Natural killer cell treated with Interleukin-12 subunit alpha and Interleukin-12 subunit beta and Interleukin-15 and Interleukin-18, amount 100 ng/mL, for 72 hours (primary cell): ENCODE measurements at regions not wholly inside any gene's neighbourhood (a gene's known extent, or its start where the extent isn't known, plus 50 kb on each side); places are given as distances from the start of the nearest gene placed in this dataset.

Experiments used
- ATAC-seq, 2 donors: fragments of 150-1000 bp; cut with Tn5 transposase in 1 of 2; sonication (Bioruptor Pico), chemical (Tn5 transposase) in 1 of 2; 2 replicates each; pipeline ENCODE4 v1.10.0; 2021
- DNase-seq: peaks from one replicate; pipeline ENCODE4 v3.0.0; 2022; ENCODE audit warnings: low spot score
- H3K27ac Mint-ChIP-seq, 2 donors: 1 replicate in 1 of 2; 2 replicates in 1 of 2; pipeline ENCODE4 v1.8.0; 2022; ENCODE audit warnings: mixed read lengths in 2 of 2, mild to moderate bottlenecking in 1 of 2, moderate library complexity in 1 of 2
- H3K27me3 Mint-ChIP-seq, 2 donors: 1 replicate in 1 of 2; 2 replicates in 1 of 2; pipeline ENCODE4 v1.8.0; 2022; ENCODE audit warnings: mixed read lengths in 2 of 2
- H3K36me3 Mint-ChIP-seq: one replicate; pipeline ENCODE4 v1.8.0; 2022; ENCODE audit warnings: mixed read lengths
- H3K4me1 Mint-ChIP-seq, 2 donors: 1 replicate in 1 of 2; 2 replicates in 1 of 2; pipeline ENCODE4 v1.8.0; 2022; ENCODE audit warnings: low read depth in 2 of 2, mixed read lengths in 2 of 2, mild to moderate bottlenecking in 1 of 2
- H3K4me3 Mint-ChIP-seq: one replicate; pipeline ENCODE4 v1.8.0; 2022; ENCODE audit warnings: mixed read lengths
- H3K9me3 Mint-ChIP-seq: 2 replicates; pipeline ENCODE4 v1.8.0; 2022; ENCODE audit warnings: mixed read lengths

GRCh38 chr10:108822026-108822425, 1101.3 kb downstream of the XPNPEP1 start:
- Mint-ChIP-seq H3K9me3 (peaks cover 8% of the 10 kb centered on the region), H3K27me3 (no peaks in the 10 kb centered on the region), H3K27ac (no peak overlapping the region), H3K4me3 (no peak overlapping the region), H3K36me3 (peaks cover 4% of the 10 kb centered on the region), H3K4me1 (no peaks in the 10 kb centered on the region)
- ATAC-seq (no peak), DNase-seq (no peak)

- H3K36me3 Mint-ChIP-seq = no peaks in the 10 kb centered on the region
- no peak for DNase-seq
- peaks cover 15% of the 10 kb centered on the region for H3K9me3 Mint-ChIP-seq
- ATAC-seq = no peak
- H3K4me3 Mint-ChIP-seq = no peak overlapping the region
- no peak overlapping the region for H3K27ac Mint-ChIP-seq
- H3K27me3 Mint-ChIP-seq = no peaks in the 10 kb centered on the region
- H3K4me1 Mint-ChIP-seq = no peaks in the 10 kb centered on the region
These were observed 1104.0 kb downstream of the XPNPEP1 start for GRCh38 chr10:108819302-108819701.

- no peak for DNase-seq
- Mint-ChIP-seq H3K27ac (no peak overlapping the region), H3K27me3 (no peaks in the 10 kb centered on the region), H3K4me3 (no peak overlapping the region), H3K4me1 (no peaks in the 10 kb centered on the region), H3K9me3 (peaks cover 18% of the 10 kb centered on the region), H3K36me3 (no peaks in the 10 kb centered on the region)
- no peak for ATAC-seq
These were observed 1105.7 kb downstream of the XPNPEP1 start for GRCh38 chr10:108817584-108817983.

- no peak overlapping the region for H3K4me3 Mint-ChIP-seq
- ATAC-seq (no peak), DNase-seq (no peak)
- no peaks in the 10 kb centered on the region for H3K4me1 Mint-ChIP-seq
- no peaks in the 10 kb centered on the region for H3K27me3 Mint-ChIP-seq
- peaks cover under 1% of the 10 kb centered on the region for H3K36me3 Mint-ChIP-seq
- H3K27ac Mint-ChIP-seq = no peak overlapping the region
- H3K9me3 Mint-ChIP-seq = peaks cover 17% of the 10 kb centered on the region
These were observed 1106.2 kb downstream of the XPNPEP1 start for GRCh38 chr10:108817135-108817534.

GRCh38 chr10:108812906-108813305, 1110.4 kb downstream of the XPNPEP1 start:
- H3K36me3 Mint-ChIP-seq = peaks cover 5% of the 10 kb centered on the region
- H3K9me3 Mint-ChIP-seq = peaks cover 20% of the 10 kb centered on the region
- DNase-seq = no peak
- no peaks in the 10 kb centered on the region for H3K27me3 Mint-ChIP-seq
- no peak for ATAC-seq
- no peaks in the 10 kb centered on the region for H3K4me1 Mint-ChIP-seq
- no peak overlapping the region for H3K4me3 Mint-ChIP-seq
- no peak overlapping the region for H3K27ac Mint-ChIP-seq

GRCh38 chr10:108812296-108812695, 1111.0 kb downstream of the XPNPEP1 start:
- H3K4me1 Mint-ChIP-seq = no peaks in the 10 kb centered on the region
- no peaks in the 10 kb centered on the region for H3K27me3 Mint-ChIP-seq
- H3K9me3 Mint-ChIP-seq = peaks cover 20% of the 10 kb centered on the region
- H3K4me3 Mint-ChIP-seq = no peak overlapping the region
- ATAC-seq = no peak
- H3K27ac Mint-ChIP-seq = no peak overlapping the region
- H3K36me3 Mint-ChIP-seq = peaks cover 5% of the 10 kb centered on the region
- DNase-seq = no peak

GRCh38 chr10:108808228-108808627, 1115.1 kb downstream of the XPNPEP1 start:
- Mint-ChIP-seq H3K4me3 (no peak overlapping the region), H3K36me3 (peaks cover 5% of the 10 kb centered on the region), H3K27ac (no peak overlapping the region), H3K27me3 (no peaks in the 10 kb centered on the region), H3K4me1 (no peaks in the 10 kb centered on the region), H3K9me3 (peaks cover 16% of the 10 kb centered on the region)
- ATAC-seq = no peak
- no peak for DNase-seq

- Mint-ChIP-seq H3K27ac (no peak overlapping the region), H3K27me3 (no peaks in the 10 kb centered on the region), H3K36me3 (no peaks in the 10 kb centered on the region), H3K9me3 (peaks cover 14% of the 10 kb centered on the region), H3K4me1 (no peaks in the 10 kb centered on the region), H3K4me3 (no peak overlapping the region)
- ATAC-seq (no peak), DNase-seq (no peak)
These were observed 1121.4 kb downstream of the XPNPEP1 start for GRCh38 chr10:108801775-108802517.

GRCh38 chr10:108801220-108801619, 1122.1 kb downstream of the XPNPEP1 start:
- H3K9me3 Mint-ChIP-seq = peaks cover 14% of the 10 kb centered on the region
- no peaks in the 10 kb centered on the region for H3K27me3 Mint-ChIP-seq
- peaks cover 6% of the 10 kb centered on the region for H3K36me3 Mint-ChIP-seq
- no peak overlapping the region for H3K27ac Mint-ChIP-seq
- H3K4me1 Mint-ChIP-seq = no peaks in the 10 kb centered on the region
- ATAC-seq (no peak), DNase-seq (no peak)
- H3K4me3 Mint-ChIP-seq = no peak overlapping the region

- Mint-ChIP-seq H3K9me3 (peaks cover 16% of the 10 kb centered on the region), H3K4me3 (no peak overlapping the region), H3K27me3 (no peaks in the 10 kb centered on the region), H3K4me1 (no peaks in the 10 kb centered on the region), H3K36me3 (peaks cover 6% of the 10 kb centered on the region), H3K27ac (no peak overlapping the region)
- ATAC-seq (no peak), DNase-seq (no peak)
These were observed 1125.7 kb downstream of the XPNPEP1 start for GRCh38 chr10:108797573-108797972.

- peaks cover 22% of the 10 kb centered on the region for H3K9me3 Mint-ChIP-seq
- H3K27ac Mint-ChIP-seq = no peak overlapping the region
- no peak for ATAC-seq
- H3K4me3 Mint-ChIP-seq = no peak overlapping the region
- no peaks in the 10 kb centered on the region for H3K27me3 Mint-ChIP-seq
- no peaks in the 10 kb centered on the region for H3K4me1 Mint-ChIP-seq
- DNase-seq = no peak
- H3K36me3 Mint-ChIP-seq = peaks cover 6% of the 10 kb centered on the region
These were observed 1131.4 kb downstream of the XPNPEP1 start for GRCh38 chr10:108791794-108792474.

- Mint-ChIP-seq H3K27me3 (no peaks in the 10 kb centered on the region), H3K4me1 (no peaks in the 10 kb centered on the region)
- DNase-seq = no peak
These were observed 1132.3 kb downstream of the XPNPEP1 start for GRCh38 chr10:108791030-108791429.

GRCh38 chr10:108789919-108790318, 1133.4 kb downstream of the XPNPEP1 start:
- Mint-ChIP-seq H3K27me3 (no peaks in the 10 kb centered on the region), H3K4me3 (no peak overlapping the region), H3K36me3 (no peaks in the 10 kb centered on the region), H3K4me1 (no peaks in the 10 kb centered on the region), H3K27ac (no peak overlapping the region), H3K9me3 (peaks cover 31% of the 10 kb centered on the region)
- no peak for ATAC-seq
- no peak for DNase-seq

More at GRCh38 chr10:108791030-108791429, 1132.3 kb downstream of the XPNPEP1 start:
- Mint-ChIP-seq H3K27ac (no peak overlapping the region), H3K36me3 (no peaks in the 10 kb centered on the region), H3K4me3 (no peak overlapping the region), H3K9me3 (peaks cover 24% of the 10 kb centered on the region)
- no peak for ATAC-seq

- H3K27ac Mint-ChIP-seq = no peak overlapping the region
- H3K4me1 Mint-ChIP-seq = no peaks in the 10 kb centered on the region
- no peaks in the 10 kb centered on the region for H3K27me3 Mint-ChIP-seq
- no peak overlapping the region for H3K4me3 Mint-ChIP-seq
- H3K9me3 Mint-ChIP-seq = peaks cover 31% of the 10 kb centered on the region
- no peaks in the 10 kb centered on the region for H3K36me3 Mint-ChIP-seq
- ATAC-seq (no peak), DNase-seq (no peak)
These were observed 1134.0 kb downstream of the XPNPEP1 start for GRCh38 chr10:108789336-108789735.
